Epithelial cell of esophagus (primary cell): ENCODE measurements at regions not wholly inside any gene's neighbourhood (a gene's known extent, or its start where the extent isn't known, plus 50 kb on each side); places are given as distances from the start of the nearest gene placed in this dataset.

Experiments used
- DNase-seq: peaks from one replicate; pipeline ENCODE4 v3.0.0; 2010; ENCODE audit warnings: low read depth
- H3K4me3 ChIP-seq: 2 replicates; pipeline ENCODE4 v1.5.1; 2011; ENCODE audit warnings: mild to moderate bottlenecking, low read length, control low read depth
- CTCF ChIP-seq: IDR thresholded peaks from 2 replicates; pipeline ENCODE4 v1.5.1; 2011; ENCODE audit warnings: low read depth, mild to moderate bottlenecking, low read length, control low read depth, inconsistent platforms; ENCODE audit not compliant: insufficient read depth; ENCODE audit errors: missing control alignments

DNA sequence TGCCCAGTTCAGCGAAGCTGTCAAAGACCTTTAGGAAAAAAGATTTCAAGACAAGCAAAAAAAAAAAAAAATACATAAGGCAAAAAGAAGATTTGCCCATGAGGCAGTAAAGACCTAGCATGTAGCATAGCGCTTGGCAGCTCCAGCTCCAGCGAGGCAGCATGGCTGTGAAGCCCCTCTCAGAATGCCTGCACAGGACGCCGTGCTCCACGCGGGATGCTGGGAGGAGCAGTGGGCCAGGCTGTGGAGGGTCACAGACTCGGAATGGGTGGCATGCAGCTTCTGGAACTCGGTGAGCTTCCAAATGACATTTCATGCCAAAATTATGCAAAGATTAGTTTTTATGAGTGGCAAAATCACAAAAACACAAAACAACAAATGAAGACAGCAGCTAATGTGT lies 267.3 kb downstream of the ZNF516 start:
- no peak for TF ChIP-seq CTCF
- H3K4me3 ChIP-seq, result no peak overlapping the region
- DNase-seq, result no peak

DNA sequence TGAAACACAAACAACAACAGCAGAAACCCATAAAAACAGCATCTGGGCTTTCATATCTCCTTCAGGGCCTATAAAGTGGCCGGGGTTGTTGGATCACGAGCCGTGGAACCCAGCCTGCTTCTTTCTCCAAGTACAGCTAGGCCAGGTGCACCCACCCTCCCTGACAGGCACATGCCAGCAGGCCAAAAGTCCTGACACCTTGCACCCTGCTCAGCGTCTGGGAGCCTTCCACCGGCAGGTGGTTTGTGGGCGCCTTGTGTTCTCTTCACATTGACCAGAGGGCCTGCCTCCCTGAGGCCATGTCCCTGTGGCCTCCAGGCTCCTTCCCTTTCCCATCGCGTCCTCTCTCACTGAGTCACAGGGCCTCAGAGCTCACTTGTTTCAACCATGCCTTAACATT lies 271.6 kb downstream of the ZNF516 start:
- no peak for TF ChIP-seq CTCF
- DNase-seq, result no peak
- H3K4me3 ChIP-seq, result no peak overlapping the region

DNA sequence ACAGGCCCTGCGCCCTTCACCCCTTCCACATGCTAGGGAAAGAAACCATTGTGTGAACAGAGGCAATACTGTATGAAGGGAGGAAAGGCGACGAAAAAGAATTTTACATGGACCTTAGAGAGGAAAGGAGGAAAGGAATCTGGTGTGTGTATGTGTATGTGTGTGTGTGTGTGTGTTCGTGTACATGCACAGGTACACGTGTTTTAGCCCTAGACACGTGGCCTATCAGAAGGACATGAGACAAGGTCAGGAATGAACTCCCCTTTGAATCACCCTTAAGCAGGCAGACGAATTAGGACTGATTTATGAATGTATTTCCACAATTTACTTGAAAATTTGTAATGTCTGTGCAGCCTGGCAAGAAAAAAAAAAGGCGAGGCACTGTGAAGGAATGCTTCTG lies 276.0 kb downstream of the ZNF516 start:
- DNase-seq, result no peak
- no peak for TF ChIP-seq CTCF
- no peak overlapping the region for H3K4me3 ChIP-seq

- no peak for TF ChIP-seq CTCF
- H3K4me3 ChIP-seq, result no peak overlapping the region
- no peak for DNase-seq
Observed at GRCh38 chr18:76216096-76216495, 278.9 kb downstream of the ZNF516 start.

DNA sequence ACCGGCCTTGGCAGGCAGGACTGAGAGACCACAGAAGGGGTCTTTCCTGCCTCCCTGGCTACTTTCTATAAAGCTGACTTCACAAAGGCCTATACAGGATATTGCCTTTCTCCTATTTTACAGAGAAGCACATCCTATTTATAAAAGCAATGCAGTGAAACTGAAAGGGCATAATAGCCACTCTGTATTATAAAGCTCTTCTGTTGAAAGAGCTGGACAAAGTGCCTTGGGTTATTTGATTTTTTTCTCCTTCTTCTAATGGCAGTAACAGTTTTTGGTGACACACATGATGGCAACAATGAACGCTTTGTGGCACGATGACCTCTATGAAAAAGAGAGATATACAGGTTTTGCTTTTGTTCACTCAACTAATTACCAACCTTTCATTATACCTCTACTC lies 281.1 kb downstream of the ZNF516 start:
- no peak overlapping the region for H3K4me3 ChIP-seq
- TF ChIP-seq CTCF, result no peak
- DNase-seq, result no peak

DNA sequence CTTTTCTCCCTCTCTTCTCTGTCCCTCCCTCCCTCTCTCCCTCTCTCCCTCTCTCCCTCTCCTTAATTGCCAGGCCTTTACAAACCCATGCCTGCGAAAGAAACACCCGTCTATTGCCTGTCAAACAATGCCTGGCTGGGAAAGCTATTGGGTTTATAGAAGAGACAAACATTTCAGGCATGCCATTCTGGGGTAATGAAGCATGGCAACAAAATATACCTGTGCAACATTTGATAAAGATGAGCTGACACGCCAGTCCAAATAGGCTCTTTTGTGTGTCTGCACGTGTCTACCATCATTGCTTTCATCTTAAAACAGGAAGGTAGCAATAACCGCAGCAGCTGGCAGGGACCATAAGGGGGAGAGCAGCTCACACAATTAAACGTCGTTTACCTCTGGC lies 282.1 kb downstream of the ZNF516 start:
- no peak overlapping the region for H3K4me3 ChIP-seq
- DNase-seq, result no peak
- no peak for TF ChIP-seq CTCF

DNA sequence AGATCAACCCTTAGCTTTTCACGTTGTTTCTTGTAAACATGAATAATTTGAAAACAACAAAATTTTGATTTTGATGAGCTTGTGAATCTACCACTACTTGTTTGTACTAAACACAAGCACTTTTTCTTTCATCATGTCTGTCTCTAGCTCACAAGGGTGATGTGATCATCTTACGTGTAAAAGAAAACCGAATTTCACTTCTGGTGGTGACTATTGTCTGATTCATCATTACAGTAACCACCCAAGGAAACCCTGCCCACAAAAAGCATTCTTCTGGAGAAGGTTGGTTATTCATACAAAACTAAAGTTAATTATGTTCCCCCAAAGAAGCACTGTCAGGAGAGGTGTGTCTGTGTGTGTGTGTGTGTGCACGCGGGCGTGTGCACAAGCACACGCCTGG lies 285.4 kb downstream of the ZNF516 start:
- no peak overlapping the region for H3K4me3 ChIP-seq
- TF ChIP-seq CTCF, result no peak
- peak; percentile 69 for DNase-seq
